Right lobe of liver (tissue), 4 donors: ENCODE measurements at regions not wholly inside any gene's neighbourhood (a gene's known extent, or its start where the extent isn't known, plus 50 kb on each side); places are given as distances from the start of the nearest gene placed in this dataset.
"Not testable (repeated sequence)": the region's sequence is repeated elsewhere in the genome, so short reads cannot be mapped to it uniquely, and the experiment has no call there.

Experiments used
- CTCF ChIP-seq, 4 donors: fragments of 200-600 bp in 3 of 4; fragments of 450-650 bp in 1 of 4; IDR thresholded peaks; one replicate each; pipeline versions ENCODE4 v1.5.1 to v1.8.0; 2016 to 2022; ENCODE audit warnings: antibody characterized with exemption in 4 of 4, mild to moderate bottlenecking in 2 of 4
- POLR2A ChIP-seq: fragments of 450-650 bp; IDR thresholded peaks from one replicate; pipeline ENCODE4 v1.6.1; 2017; ENCODE audit warnings: antibody characterized with exemption, mild to moderate bottlenecking
- donor health status: DM: no; HTN: no; CAD: no.
- donor health status: DM: no; HTN: no; CAD: no.
- donor health status: DM: no; HTN: yes; CAD: no.

- not testable (repeated sequence) for TF ChIP-seq POLR2A; CTCF (IDR thresholded peaks at IDR 0.05)
These were observed 5290.1 kb upstream of the TPTE start for GRCh38 chr21:5231261-5231660.
